Tongue (tissue), 1 donor: ENCODE measurements at regions not wholly inside any gene's neighbourhood (a gene's known extent, or its start where the extent isn't known, plus 50 kb on each side); places are given as distances from the start of the nearest gene placed in this dataset.
A peak's percentile ranks its signal among the peaks of the same experiment; 100 is the strongest.
"Not testable (repeated sequence)": the region's sequence is repeated elsewhere in the genome, so short reads cannot be mapped to it uniquely, and the experiment has no call there.

ENCODE experiments used
- DNase-seq: peaks from one replicate; pipeline ENCODE4 v3.0.0-alpha.2; 2015

DNA sequence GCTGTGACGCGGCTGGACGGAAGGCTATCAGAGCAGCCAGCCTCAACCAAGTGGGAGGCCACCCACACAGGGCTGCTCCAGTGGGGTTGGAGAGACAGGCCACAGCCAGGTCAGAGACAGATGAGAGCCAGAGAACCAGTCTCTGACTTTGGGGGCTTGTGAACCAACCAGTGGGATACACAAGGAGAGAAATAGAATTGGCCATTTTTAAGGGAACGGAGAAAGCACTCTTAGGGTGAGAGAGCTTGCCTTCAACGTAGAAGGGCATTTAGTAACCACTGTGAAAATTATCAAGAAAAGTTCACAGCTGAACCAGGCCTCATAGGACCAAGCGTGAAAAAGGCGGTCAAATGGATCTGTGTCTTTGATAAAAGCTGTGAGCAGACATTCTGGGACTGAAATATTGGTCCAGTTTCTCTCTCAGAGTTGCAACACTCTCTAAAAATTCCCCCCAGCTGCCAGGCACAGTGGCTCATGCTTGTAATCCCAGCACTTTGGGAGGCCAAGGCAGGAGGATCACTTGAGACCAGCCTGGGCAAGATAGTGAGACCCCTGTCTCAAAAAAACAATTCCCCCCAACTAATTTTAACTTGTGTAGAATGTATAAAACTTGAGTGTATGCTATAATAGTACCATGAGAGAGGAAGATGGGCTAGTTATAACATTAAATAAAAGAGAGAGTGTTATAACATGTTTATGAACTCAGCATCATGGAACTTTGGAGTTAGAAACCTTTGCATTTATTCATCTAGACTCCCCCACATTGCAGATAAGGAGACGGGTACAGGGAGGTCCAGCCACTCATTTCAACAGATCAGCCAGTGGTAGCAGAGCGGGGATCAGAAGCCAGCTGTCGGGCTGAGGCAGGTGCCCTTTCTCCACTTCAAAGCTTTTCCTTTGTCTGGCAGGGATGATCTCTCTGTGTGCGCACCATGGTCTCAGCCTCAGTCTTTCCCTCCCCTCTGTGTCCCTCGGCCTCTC lies 132.2 kb downstream of the NPIPB11 start:
- DNase-seq: not testable (repeated sequence)

DNA sequence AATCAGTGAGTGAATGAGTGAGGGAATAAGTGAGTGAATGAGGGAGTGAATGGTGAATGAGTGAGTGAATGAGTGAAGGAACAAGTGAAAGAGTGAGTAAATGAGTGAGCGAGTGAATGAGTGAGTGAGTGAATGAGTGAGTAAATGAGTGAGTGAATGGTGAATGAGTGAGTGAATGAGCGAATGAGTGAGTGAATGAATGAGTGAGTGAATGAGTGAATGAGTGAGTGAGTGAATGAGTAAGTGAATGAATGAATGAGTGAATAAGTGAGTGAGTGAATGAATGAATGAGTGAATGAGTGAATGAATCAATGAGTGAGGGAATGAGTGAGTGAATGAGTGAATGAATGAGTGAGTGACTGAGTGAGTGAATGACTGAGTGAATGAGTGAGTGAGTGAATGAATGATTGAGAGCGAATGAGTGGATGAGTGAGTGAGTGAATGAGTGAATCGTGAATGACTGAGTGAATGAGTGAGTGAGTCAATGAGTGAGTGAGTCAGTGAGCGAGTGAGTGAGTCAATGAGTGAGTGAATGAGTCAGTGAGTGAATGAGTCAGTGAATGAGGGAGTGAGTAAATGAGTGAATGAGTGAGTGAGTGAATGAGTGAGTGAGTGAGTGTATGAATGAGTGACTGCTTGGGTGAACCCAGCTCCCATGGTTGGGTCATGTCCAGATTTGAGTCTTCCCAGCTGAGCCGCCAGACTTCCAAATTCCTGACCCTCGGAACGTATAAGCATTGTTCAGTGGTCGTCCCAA lies 133.0 kb downstream of the NPIPB11 start:
- DNase-seq: not testable (repeated sequence)

DNA sequence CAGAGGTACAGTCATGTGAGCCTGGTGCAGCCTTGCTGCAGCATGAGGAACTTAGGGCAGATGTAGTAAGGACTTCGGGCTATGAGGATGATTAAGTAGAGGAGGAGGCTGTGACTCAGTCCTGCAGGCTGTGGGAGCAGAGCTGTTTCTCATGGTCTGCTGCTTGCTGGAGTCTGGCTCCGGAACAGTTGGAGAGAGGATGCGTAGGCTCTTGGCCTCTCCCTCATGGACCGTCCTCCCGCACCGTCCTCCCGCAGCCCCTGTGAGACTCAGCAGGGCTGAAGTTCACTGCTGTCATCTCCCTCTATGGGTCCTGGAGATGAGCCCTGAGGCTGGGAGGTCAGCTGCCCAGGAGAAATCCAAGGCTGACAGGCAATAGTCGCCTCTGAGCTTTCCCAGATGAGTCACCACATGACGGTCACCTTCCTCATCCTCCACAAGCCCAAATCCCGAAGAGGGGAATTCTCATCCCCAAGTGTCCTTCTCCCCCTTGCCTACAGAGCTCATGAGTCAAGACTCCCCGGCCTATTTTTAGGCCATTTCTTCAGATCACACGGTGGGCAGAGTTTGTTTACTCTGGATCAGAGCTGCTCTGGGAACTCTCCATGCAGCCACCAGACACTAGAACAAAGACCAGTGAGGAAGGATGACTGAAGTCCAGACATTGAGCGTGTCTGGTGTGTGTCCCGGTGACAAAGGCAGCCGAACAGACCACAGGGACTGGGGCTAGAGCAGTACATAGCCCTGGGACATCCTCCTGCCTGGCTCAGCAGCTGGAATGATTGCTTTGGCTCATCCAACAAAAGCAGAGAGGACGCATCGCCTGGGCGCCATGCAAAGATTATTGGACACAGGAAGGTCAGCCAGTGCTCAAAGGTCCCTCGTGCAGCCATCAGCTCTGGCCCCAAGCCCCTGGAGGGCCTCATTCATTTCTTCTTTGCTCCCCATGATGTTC lies 134.5 kb downstream of the NPIPB11 start:
- DNase-seq: not testable (repeated sequence)

DNA sequence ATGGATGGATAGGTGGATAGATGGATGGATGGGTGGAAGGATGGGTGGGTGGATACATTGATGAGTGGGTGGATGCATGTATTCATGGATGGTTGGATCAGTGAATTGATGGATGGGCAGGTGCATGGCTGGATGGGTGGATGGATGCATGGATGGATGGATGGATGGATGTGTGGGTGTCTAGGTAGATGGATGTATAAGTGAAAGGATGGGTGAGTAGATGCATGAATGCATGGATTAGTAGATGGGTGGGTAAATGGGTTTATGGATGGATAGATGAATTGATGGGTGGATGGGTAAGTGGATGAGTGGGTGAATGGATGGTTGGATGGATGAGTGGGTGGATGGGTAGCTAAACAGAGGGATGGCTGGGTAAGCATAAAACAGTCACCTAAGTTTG lies 135.6 kb downstream of the NPIPB11 start:
- not testable (repeated sequence) for DNase-seq

DNA sequence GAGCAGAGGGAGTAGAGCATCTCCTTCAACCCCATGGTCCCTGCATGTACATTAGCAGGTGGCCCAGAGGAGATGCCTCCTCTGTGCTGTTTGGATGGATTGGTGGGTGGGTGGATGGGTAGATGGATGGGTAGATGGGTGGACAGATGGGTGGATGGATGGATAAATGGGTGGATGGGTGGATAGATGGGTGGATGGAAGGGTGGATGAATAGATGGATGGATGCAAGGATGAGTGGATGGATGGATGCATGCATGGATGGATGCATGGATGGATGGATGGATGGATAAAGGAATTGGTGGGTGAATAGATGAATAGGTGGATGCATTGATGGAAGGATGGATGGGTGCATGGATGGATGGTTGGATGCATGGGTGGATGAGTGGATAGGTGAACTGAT lies 136.5 kb downstream of the NPIPB11 start:
- DNase-seq: not testable (repeated sequence)

DNA sequence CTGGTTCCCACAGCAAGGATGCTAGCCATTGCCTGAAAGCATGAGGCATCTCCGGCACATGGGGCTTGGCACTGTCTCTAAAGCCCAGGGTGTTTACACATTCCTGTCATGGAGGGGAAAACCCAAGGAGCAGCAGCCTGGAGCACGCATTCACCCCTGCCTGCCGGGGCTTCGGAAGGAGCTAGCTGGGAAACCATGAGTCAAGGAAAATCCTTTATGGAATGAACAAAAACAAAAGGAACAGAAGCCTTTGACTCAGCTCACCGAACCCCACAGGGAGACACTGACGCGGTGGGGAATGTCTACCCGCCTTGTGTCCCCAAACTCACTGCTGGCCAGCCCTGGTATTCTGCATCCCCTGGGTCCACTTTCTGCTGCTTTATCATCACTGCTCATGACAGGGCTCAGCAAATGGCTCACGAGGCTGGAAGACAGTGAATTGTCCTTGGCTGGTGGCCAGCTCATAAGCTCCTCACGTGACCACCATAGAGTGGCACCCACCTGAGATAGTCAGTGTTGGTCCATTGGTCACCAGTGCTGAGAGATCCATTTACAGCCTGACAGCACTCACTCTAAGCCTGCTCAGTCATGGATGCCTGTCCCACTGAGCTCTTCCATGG lies 137.2 kb downstream of the NPIPB11 start:
- DNase-seq: not testable (repeated sequence)

DNA sequence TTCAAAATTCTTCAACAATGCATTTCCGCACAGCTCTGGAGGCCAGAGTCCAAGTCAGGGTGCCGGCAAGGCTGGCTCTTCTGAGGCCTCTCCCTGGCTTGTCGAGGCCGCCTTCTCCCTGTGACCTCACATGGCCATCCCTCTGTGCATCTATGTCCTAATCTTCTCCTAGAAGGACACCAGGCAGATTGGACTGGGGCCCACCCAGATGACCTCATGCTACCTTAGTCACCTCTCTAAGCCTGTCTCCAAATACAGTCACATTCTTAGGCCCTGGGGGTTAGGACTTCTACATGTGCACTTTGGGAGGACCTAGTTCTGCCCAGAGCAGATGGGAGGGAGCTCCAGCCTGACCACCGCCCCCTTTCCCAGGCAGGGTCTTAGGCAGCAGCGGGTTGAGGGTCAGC lies 137.7 kb downstream of the NPIPB11 start:
- not testable (repeated sequence) for DNase-seq

DNA sequence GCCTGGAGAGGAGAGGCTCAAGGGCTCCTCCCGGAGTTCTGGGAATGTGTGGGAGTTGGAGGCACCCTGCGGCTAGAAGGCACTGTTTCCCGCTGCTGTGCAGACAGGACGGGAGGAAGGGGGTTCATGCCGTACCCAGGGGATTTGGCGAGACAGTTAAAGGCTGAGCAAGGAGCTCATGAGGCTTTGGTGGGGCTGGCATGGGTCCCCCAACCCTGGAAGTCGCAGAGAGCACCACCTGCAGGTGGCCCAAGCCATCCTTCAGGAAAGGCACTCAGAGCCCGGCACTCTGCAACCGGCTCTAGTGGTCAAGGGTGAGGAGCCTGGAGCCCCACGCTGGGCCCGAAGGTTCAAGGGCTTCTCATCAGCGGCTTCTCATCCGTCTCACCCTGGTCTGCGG lies 138.2 kb downstream of the NPIPB11 start:
- not testable (repeated sequence) for DNase-seq

DNA sequence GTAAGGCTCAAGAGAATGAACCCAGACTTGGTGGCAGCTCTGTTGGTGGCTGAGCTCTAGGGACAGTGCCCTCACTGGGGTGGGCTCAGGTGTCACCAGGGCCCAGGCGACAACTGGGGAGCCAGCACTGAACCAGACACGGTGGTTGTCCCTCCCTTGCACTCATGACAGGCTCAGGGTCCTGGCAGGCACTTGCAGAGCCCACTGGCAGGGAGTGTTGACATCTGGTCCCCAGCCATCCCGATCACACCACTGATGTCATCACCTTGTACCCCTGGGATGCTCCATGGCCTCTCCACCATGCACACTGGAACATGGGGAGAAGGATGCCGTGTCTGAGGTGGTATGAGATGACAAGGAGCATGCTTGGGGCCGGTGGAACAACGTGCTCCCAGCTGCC lies 138.6 kb downstream of the NPIPB11 start:
- not testable (repeated sequence) for DNase-seq

DNA sequence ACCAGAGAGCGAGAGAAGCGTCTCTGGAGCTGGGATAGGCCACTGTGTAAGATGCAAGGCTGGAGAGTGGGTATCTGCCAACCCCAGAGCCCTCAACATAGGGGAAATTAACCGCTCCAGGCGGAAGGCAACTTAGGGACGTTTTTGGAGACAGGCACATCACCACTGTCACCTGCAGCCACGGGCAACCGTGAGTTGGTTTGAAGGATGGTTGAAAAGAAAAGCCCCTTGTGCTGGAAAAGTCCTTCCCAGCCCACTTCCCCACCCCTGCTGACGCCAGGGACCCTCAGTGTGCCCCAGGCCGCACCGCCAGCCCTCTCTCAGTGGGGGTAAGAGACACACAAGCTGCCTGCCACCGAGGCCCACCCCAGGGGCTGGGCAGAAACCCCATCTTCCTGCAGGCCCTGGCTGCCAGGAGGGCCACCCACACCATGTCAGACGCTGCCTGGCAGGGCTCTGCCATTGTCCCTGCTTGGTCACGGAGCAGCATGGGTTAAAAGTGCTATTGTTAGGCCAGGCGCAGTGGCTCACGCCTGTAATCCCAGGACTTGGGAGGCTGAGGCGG lies 139.4 kb downstream of the NPIPB11 start:
- not testable (repeated sequence) for DNase-seq

DNA sequence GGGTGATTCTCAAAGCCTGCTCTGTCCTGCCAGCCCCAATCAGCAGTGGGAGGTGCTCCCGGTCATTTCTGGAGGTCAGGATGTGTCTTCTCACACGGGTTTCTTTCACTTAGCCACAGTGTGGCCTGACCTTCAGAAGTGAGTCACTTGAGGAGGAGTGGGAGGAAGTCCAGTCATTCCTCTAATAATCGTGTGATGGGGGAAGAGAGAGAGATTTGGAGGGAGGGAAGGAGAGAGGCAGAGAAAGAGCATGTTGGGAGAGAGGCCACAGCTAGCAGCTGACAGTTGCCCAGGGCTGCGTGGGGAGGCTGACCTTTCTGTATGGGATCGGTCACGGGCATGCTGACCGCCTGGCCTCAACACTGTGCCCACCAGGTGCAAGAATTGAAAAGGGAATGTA lies 139.9 kb downstream of the NPIPB11 start:
- not testable (repeated sequence) for DNase-seq

DNA sequence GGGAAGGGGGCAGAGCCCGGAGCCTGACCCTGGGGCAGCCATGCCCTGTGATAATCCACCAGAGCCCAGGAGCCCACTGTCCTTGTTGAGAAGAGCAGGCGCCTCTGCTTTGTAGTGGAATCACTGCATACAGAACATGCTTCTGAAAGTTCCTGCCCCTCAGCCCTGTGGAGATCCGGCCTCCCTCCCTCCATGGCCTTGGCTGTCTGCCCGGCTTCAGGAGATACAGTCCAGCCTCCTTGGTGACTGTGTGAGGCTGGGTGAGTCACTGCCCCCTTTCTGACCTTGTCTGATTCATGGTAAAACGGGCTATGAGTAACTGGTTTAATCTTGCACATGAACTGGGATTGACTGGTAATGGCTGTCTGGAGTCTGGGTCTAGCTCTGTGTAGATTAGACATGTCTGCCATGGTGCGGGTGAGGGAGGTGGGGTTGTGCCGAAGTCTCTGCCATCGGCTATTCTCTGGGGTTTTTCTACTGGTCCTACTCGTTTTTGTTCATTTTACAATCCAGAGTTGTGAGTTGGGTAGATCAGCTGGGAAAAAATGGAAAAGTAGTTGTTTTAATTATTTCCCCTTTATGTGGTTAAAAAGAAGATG lies 141.2 kb downstream of the NPIPB11 start:
- peak; percentile 71 for DNase-seq

DNA sequence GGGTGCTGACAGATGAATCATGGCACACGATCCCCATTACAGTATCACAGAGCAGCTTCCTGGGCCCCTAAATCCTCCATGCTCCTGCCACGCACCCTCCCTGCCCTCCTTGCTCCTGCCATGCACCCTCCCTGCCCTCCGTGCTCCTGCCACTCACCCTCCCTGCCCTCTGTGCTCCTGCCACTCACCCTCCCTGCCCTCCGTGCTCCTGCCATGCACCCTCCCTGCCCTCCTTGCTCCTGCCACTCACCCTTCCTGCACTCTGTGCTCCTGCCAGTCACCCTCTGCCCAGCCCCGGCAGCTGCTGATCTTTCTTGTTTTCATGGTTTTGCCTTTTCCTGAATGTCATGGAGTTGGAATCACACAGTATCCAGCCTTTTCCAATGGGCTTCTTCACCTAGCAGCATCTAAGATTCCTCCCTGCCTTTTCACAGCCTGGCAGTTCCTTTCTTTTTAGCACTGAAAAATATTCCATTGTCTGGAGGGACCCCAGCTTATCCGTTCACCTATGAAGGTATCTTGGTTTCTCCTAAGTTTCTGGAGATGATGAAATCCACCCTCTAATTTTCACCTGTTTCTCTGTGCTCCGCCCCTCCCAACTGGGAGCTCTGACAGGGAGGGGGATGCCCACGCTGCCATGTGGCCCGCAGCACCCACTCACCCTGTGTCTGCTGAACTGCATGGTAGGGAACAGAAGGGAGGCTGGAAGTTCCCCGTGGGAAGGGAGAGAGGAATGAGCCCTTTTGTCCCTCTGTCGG lies 142.3 kb downstream of the NPIPB11 start:
- not testable (repeated sequence) for DNase-seq

DNA sequence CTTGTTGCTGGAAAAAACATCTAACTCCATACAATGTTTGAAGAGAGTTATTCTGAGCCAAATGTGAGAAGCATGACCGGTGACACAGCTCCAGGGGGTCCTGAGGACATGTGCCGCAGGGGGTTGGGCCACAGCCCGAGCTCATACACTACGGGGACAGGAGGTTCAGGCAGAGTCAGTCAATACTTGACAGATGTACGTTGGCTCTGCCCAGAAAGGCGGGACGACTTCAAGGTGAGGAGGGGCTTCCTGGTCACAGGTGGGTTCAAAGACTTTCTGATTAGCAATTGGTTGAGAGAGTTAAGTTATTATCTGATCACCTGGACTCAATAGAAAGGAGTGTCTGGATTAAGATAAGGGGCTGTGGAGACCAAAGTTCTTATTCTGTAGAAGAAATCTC lies 143.8 kb downstream of the NPIPB11 start:
- not testable (repeated sequence) for DNase-seq

DNA sequence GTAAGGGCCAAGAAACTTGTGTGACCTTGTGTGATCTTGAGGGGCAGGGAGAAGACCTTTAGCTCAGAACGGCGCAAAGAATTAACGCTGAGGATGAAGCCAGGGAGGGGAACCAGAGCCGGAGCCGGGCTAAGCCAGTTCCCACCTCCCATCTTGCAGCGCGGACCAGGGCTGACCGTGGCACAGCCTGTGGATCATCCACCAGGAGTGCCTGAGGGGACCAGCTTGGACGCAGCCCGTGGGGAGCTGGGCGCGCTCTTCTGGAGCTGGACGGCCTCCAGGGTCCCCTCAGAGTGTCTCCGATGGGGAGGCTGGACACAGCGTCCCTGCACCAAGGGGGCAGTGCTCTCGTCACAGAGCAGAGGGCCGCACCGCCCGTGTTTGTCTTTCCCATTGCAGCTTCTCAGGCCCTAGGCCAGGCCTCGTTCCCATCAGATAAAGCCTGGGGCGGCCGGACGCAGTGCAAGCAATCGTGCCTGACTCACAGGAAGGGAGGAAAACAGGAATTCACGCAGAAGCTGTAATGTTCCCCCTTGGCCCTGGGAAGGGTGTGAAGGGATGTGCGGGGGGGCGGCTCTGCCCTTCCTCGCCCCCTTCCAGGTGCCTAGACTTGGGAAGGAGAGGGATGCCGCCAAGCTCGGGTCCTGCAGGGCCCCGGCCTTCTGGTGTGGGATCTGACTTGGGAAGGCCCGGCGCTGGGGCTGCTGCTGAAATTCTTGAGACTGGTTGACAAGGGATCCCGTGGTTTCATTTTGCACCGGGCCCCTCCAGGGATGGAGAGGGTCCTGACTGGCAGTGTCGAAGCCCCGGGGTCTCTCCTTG lies 144.9 kb downstream of the NPIPB11 start:
- not testable (repeated sequence) for DNase-seq

DNA sequence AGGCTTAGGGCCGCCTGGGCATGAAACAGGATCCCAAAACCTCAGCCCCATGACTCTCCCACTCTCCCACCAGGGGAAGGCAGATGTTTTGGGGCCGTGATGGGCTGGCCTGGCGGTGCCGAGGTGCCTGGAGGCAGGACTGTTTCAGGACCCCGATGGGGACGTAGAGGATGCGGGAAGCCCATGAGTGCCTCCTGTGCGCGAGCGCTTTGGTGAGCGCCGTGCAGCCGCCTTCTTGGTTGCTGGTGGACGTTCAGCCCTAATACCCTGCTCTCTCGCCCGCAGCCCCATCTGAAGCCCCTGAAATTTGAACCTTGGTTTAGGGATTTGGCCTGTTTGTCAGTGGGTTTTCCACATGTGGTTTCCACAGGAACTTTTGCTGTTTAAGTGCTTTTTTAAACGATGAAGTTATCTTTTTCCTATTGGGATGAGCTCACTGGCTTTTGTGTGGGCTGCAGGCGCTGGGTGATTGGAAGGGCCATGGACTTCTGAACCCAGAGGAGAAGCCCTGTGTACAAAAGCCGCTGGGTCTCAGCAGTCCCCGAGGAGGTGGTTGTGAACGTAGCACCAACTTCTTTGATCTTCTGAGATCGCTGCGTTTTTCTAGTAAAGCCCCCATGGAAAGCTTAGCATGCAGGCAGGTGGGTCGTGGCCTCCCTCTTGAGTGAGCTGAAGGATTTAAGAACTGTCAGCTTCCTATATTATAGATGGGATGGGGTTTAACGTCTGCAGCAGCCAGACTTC lies 145.7 kb downstream of the NPIPB11 start:
- not testable (repeated sequence) for DNase-seq

DNA sequence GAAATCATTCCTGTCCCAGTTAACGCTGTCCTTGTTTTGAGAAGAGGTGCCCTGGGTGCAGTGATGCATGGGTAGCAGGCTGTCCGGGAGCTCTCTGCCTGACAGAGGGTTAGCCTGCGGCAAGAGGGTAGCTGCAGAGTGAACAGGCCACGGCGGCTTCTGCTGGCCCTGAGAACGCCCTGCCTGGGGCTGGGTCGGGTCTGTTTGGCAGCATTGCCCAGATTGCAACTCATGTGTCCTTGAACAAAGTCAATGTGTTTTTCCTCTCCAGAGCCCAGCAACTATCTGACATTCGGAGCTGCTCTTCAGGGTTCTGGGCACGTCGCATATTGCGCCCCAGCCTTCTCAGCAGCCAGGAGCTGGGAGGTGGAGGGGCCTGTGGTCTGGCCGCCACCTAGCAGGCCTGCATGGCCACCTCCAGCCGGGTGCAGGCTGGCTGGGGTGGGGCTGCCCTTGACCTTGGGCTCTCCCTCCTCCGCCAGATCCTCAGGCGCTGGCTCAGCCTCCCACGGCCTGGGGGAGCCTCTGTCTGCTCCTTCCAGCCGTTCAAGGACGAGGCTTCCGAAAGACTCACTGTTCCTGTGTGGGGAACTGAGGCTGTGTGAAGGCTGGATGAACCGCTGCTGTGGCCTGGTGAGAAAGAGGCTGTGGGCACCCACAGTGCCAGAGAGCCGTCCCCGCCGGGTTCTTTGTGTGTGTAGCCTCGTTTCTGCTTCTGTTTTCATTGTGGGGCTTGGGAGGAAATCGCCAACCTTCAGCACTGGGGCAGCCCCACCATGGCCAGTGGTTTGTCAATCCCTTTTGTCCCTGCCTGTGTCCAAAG lies 146.7 kb downstream of the NPIPB11 start:
- DNase-seq: not testable (repeated sequence)
